HepG2 (cell line): ENCODE measurements at regions not wholly inside any gene's neighbourhood (a gene's known extent, or its start where the extent isn't known, plus 50 kb on each side); places are given as distances from the start of the nearest gene placed in this dataset.

Experiments
- ATAC-seq: fragments of 200-7000 bp; cut with Tn5 transposase; 3 replicates; pipeline ENCODE4 v1.9.1; 2020; ENCODE audit warnings: mild to moderate bottlenecking, moderate library complexity
- BruUV-seq: library from RNA; stranded (reverse); fragments of 400-500 nt; replicated peaks from 2 replicates; lab custom pipeline; 2021; lab: Mats Ljungman, UMichigan
- CTCF ChIA-PET: fragments of 300-600 bp; formaldehyde crosslinking; extraction: SDS; loops from one replicate; lab custom pipeline; 2021; ENCODE audit warnings: low total read pairs, inconsistent platforms, low intra/inter-chr PET ratio; lab: Yijun Ruan, JAX
- POLR2A ChIA-PET: fragments of 350-600 bp; sonication (Branson Sonifier 250); formaldehyde crosslinking; loops from one replicate; lab custom pipeline; 2020; ENCODE audit warnings: antibody characterized with exemption, inconsistent platforms; lab: Yijun Ruan, JAX
- DNase-seq: peaks from one replicate; pipeline ENCODE4 v3.0.0-alpha.2; 2015; ENCODE audit warnings: low spot score
- FAIRE-seq: peaks from 3 replicates; lab custom pipeline; 2011; peaks lifted over from hg19 to GRCh38; lab: Jason Lieb, UNC
- H2AFZ ChIP-seq: one replicate; pipeline ENCODE4 v1.6.1; 2011; ENCODE audit warnings: low read length, inconsistent platforms
- H3K27ac ChIP-seq: fragments of 300-600 bp; 3 replicates; pipeline ENCODE4 v1.8.0; 2011; ENCODE audit warnings: mixed run types, mild to moderate bottlenecking, mixed read lengths, low read length, inconsistent platforms; ENCODE audit not compliant: insufficient read depth; ENCODE audit errors: extremely low read length
- H3K27me3 ChIP-seq, 2 experiments: fragments of 200-600 bp in 1 of 2; 2 replicates in 1 of 2; 3 replicates in 1 of 2; pipeline versions ENCODE4 v1.6.0 to v1.8.0; 2011; ENCODE audit warnings: low read length in 2 of 2, mild to moderate bottlenecking in 2 of 2, moderate library complexity in 2 of 2, inconsistent platforms in 1 of 2; ENCODE audit not compliant: insufficient read depth in 2 of 2, control insufficient read depth in 1 of 2
- H3K36me3 ChIP-seq, 2 experiments: fragments of 200-600 bp in 1 of 2; replicated peaks in 1 of 2; 2 replicates in 1 of 2; 3 replicates in 1 of 2; pipeline versions ENCODE4 v1.5.1 to v1.8.0; 2011; ENCODE audit warnings: low read length in 2 of 2, inconsistent platforms in 1 of 2; ENCODE audit not compliant: insufficient read depth in 2 of 2, control insufficient read depth in 1 of 2
- H3K4me1 ChIP-seq: 2 replicates; pipeline ENCODE4 v1.5.1; 2012; ENCODE audit warnings: low read length, inconsistent platforms; ENCODE audit not compliant: insufficient read depth
- H3K4me2 ChIP-seq: 2 replicates; pipeline ENCODE4 v1.6.0; 2011; ENCODE audit warnings: low read depth, low read length, inconsistent platforms
- H3K4me3 ChIP-seq, 3 experiments: fragments of 200-600 bp in 1 of 3; sonication (generic), shearing (Covaris generic) in 1 of 3; replicated peaks in 1 of 3; 2 replicates each; pipeline ENCODE4 v1.5.1; 2011 to 2016; ENCODE audit warnings: low read length in 3 of 3, inconsistent platforms in 2 of 3, low read depth in 2 of 3, mild to moderate bottlenecking in 2 of 3, control low read depth in 1 of 3, mixed read lengths in 1 of 3; ENCODE audit not compliant: insufficient read depth in 1 of 3
- H3K79me2 ChIP-seq: one replicate; pipeline ENCODE4 v1.6.1; 2011; ENCODE audit warnings: low read length, inconsistent platforms; ENCODE audit not compliant: insufficient read depth
- H3K9ac ChIP-seq: 2 replicates; pipeline ENCODE4 v1.6.0; 2011; ENCODE audit warnings: mild to moderate bottlenecking, low read depth, low read length, inconsistent platforms; ENCODE audit not compliant: insufficient read depth
- H3K9me3 ChIP-seq: 2 replicates; pipeline ENCODE4 v1.5.1; 2012; ENCODE audit warnings: mild to moderate bottlenecking, low read length
- H4K20me1 ChIP-seq: 2 replicates; pipeline ENCODE4 v1.6.0; 2011; ENCODE audit warnings: inconsistent platforms, mild to moderate bottlenecking, low read length, moderate library complexity; ENCODE audit not compliant: insufficient read depth
- ADNP ChIP-seq: sonication (generic); formaldehyde crosslinking; IDR thresholded peaks from 2 replicates; pipeline ENCODE4 v1.4.0; 2020; ENCODE audit warnings: missing genetic modification reagents
- ATAD3A ChIP-seq: sonication (generic); formaldehyde crosslinking; IDR thresholded peaks from 2 replicates; pipeline ENCODE4 v1.4.0; 2020; ENCODE audit warnings: missing genetic modification reagents
- ELK4 ChIP-seq: sonication (generic); formaldehyde crosslinking; IDR thresholded peaks from 2 replicates; pipeline ENCODE4 v1.9.0; 2021; ENCODE audit warnings: missing genetic modification reagents, borderline replicate concordance
- HNRNPH1 ChIP-seq: fragments of 200-400 bp; formaldehyde crosslinking; optimal IDR thresholded peaks from 2 replicates; pipeline ENCODE3; 2017; ENCODE audit warnings: mild to moderate bottlenecking, low read depth, low read length
- ISL2 ChIP-seq: sonication (generic); formaldehyde crosslinking; IDR thresholded peaks from 2 replicates; pipeline ENCODE4 v1.5.0; 2020; ENCODE audit warnings: missing genetic modification reagents
- MYNN ChIP-seq: sonication (generic); formaldehyde crosslinking; IDR thresholded peaks from 2 replicates; pipeline ENCODE4 v1.4.0; 2020; ENCODE audit warnings: mild to moderate bottlenecking, low read depth, missing genetic modification reagents
- RCOR2 ChIP-seq: IDR thresholded peaks from 2 replicates; pipeline ENCODE4 v1.6.1; 2016; ENCODE audit warnings: missing biosample characterization, missing genetic modification reagents
- RFX3 ChIP-seq: IDR thresholded peaks from 2 replicates; pipeline ENCODE4 v1.6.1; 2016; ENCODE audit warnings: missing biosample characterization, missing genetic modification reagents
- SAFB2 ChIP-seq: sonication (generic); formaldehyde crosslinking; IDR thresholded peaks from 2 replicates; pipeline ENCODE4 v1.5.1; 2020; ENCODE audit warnings: missing genetic modification reagents, low read depth, mild to moderate bottlenecking, borderline replicate concordance
- SALL1 ChIP-seq: sonication (generic); formaldehyde crosslinking; IDR thresholded peaks from 2 replicates; pipeline ENCODE4 v1.8.0; 2022; ENCODE audit warnings: mild to moderate bottlenecking, missing genetic modification reagents
- SNAPC2 ChIP-seq: sonication (generic); formaldehyde crosslinking; IDR thresholded peaks from 2 replicates; pipeline ENCODE4 v1.8.1; 2022; ENCODE audit warnings: mild to moderate bottlenecking, missing genetic modification reagents
- TERF1 ChIP-seq: sonication (generic); formaldehyde crosslinking; IDR thresholded peaks from 2 replicates; pipeline ENCODE4 v1.8.0; 2022; ENCODE audit warnings: mild to moderate bottlenecking, missing genetic modification reagents, moderate library complexity
- TMF1 ChIP-seq: sonication (generic); formaldehyde crosslinking; IDR thresholded peaks from 2 replicates; pipeline ENCODE4 v1.8.1; 2022; ENCODE audit warnings: low read depth, missing genetic modification reagents
- XRCC5 ChIP-seq: fragments of 200-400 bp; formaldehyde crosslinking; optimal IDR thresholded peaks from 2 replicates; pipeline ENCODE3; 2017; ENCODE audit warnings: mild to moderate bottlenecking, low read length
- ZNF24 ChIP-seq: fragments of 450-650 bp; IDR thresholded peaks from 2 replicates; pipeline ENCODE4 v1.6.1; 2017; ENCODE audit warnings: antibody characterized with exemption, mild to moderate bottlenecking
- ZNF264 ChIP-seq: sonication (generic); formaldehyde crosslinking; IDR thresholded peaks from 2 replicates; pipeline ENCODE4 v1.4.0; 2020; ENCODE audit warnings: missing genetic modification reagents
- ZNF329 ChIP-seq: sonication (generic); formaldehyde crosslinking; IDR thresholded peaks from 2 replicates; pipeline ENCODE4 v1.9.0; 2021; ENCODE audit warnings: low read depth, mild to moderate bottlenecking, missing genetic modification reagents
- ZNF350 ChIP-seq: sonication (generic); formaldehyde crosslinking; IDR thresholded peaks from 2 replicates; pipeline ENCODE4 v1.4.0; 2020; ENCODE audit warnings: mild to moderate bottlenecking, low read depth, missing genetic modification reagents, borderline replicate concordance
- ZNF430 ChIP-seq: sonication (generic); formaldehyde crosslinking; IDR thresholded peaks from 2 replicates; pipeline ENCODE4 v1.9.0; 2021; ENCODE audit warnings: mild to moderate bottlenecking, missing genetic modification reagents
- ZNF619 ChIP-seq: sonication (generic); formaldehyde crosslinking; IDR thresholded peaks from 2 replicates; pipeline ENCODE4 v1.4.0; 2020; ENCODE audit warnings: mild to moderate bottlenecking, missing genetic modification reagents
- ZNF629 ChIP-seq: sonication (generic); formaldehyde crosslinking; conservative IDR thresholded peaks from 2 replicates; pipeline ENCODE4 v1.5.0; 2020; ENCODE audit warnings: missing genetic modification reagents
- ZNF713 ChIP-seq: sonication (generic); formaldehyde crosslinking; IDR thresholded peaks from 2 replicates; pipeline ENCODE4 v1.4.0; 2020; ENCODE audit warnings: mild to moderate bottlenecking, missing genetic modification reagents
- ZNF761 ChIP-seq: sonication (generic); formaldehyde crosslinking; conservative IDR thresholded peaks from 2 replicates; pipeline ENCODE4 v1.4.0; 2020; ENCODE audit warnings: mild to moderate bottlenecking, missing genetic modification reagents
- ZNF850 ChIP-seq: sonication (generic); formaldehyde crosslinking; conservative IDR thresholded peaks from 2 replicates; pipeline ENCODE4 v1.9.0; 2021; ENCODE audit warnings: mild to moderate bottlenecking, missing genetic modification reagents
- ZSCAN31 ChIP-seq: sonication (generic); formaldehyde crosslinking; IDR thresholded peaks from 2 replicates; pipeline ENCODE4 v1.5.0; 2020; ENCODE audit warnings: low read depth, mild to moderate bottlenecking, missing genetic modification reagents
- WGBS: methylation state at CpG from one replicate; pipeline ENCODE4 v1.1.6; 2017; ENCODE audit warnings: low lambda C conversion rate; 5-methylcytosine and 5-hydroxymethylcytosine counted together
- in situ Hi-C: cut with HindIII; loops from 2 replicates; pipeline ENCODE4 v1.10.0; 2017; ENCODE audit warnings: low pct_unique_long_range_greater_than_20kb; ENCODE audit not compliant: extremely low pct_ligation_motif_present
- intact Hi-C: fragments of 100-400 bp; cut with micrococcal nuclease; formaldehyde crosslinking; loops from one replicate; pipeline ENCODE4 v1.10.0; 2022; ENCODE audit not compliant: unreplicated experiment

DNA sequence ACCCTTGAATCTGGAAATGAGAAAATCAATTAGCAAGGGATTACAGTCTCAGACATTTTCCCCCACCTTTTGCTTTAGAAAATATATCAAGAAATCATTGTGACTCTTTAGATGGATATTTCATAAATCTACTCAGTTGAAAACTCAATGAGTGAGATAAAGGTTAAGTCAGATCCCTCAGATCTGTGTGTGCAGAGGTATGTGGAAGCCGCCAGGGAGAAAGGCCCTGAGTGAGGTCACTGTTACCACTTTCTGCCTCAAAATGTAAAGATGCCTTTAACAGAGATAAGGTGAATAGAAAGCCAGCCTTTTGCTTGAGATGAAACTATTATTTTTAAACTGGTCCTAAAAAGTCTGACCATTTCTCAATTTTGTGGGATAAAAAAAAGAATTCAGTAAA is 225.6 kb upstream of the HES1 start (continued):
- no peak for TF ChIP-seq MYNN
- TF ChIP-seq ZNF329 (CRISPR knock-in tag): no peak
- TF ChIP-seq ZNF619: no peak
- no peak for TF ChIP-seq SALL1 (CRISPR knock-in tag)
- no peak for TF ChIP-seq ZNF761
- no peak for TF ChIP-seq ZNF430
- TF ChIP-seq ZNF350: no peak
- no peak for TF ChIP-seq ZNF629

DNA sequence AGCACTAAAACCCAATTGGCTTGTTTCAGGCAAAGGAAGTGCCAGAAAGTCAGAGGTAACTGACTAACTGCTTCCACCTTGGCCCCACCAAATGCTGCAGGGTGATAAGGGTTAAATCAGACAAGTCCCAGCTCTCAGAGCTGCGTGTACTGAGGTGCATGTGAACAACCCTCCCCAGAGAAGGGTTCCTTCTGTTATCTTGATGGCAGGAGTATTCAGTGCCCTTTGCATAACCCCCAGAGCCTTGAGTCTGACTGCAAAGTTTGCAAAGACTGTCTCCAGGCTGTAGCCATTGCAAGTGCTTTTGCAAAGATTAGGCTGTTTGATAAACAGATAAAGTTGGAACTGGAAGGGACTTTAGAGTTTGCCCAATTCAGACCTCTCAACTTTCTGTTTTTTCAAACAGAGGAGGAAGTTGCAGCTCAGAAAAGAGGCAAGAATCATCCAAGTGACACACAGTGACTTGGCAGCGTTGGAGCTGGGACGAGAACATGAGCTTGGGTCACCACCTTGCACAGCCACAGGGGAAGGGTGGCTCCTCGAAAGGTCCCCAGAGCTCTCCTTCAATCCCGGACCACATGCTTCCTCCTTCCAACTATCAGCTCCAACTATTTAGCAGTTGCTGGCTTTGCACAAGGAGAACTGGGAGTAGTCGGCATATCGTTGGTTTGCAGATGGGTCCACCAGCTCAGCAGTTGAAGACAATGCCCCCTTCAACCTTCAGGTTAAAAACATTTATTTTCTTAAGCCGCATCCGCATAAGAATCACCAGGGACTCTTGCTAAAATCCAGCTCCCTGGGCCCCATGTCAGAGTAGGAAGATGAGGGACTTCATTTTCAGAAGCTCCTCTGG is 224.8 kb upstream of the HES1 start:
- Histone ChIP-seq H2AFZ (no peak overlapping the region), H3K36me3 (no peaks in the 10 kb centered on the region), H3K27me3 (peaks cover 0 to 3% of the 10 kb centered on the region in 2 experiments; a peak in 2 of 5 replicates), H3K27ac (no peak overlapping the region), H3K4me3 (no peak overlapping the region), H3K79me2 (no peaks in the 10 kb centered on the region), H3K4me2 (no peak overlapping the region), H3K9me3 (peaks cover 9% of the 10 kb centered on the region; the same call in 1 of the 2 replicates), H3K9ac (no peak overlapping the region), H3K4me1 (peaks cover 9% of the 10 kb centered on the region; the same call in 1 of the 2 replicates), H4K20me1 (no peaks in the 10 kb centered on the region)
- ATAC-seq (no peak), FAIRE-seq (no peak), DNase-seq (no peak)
- WGBS: 60% methylated on average over 8 of the region's 9 CpGs
- intact Hi-C loops: loop anchor here (10.0 kb wide), 1 partner anchor 1576 kb away; no protein-coding TSS in a partner anchor
- ChIA-PET CTCF (no interaction called here), POLR2A (no interaction called here)
- BruUV-seq: no TSS peak
- in situ Hi-C loops: no loop called here
- TF ChIP-seq RCOR2 (CRISPR knock-in tag) (no peak), RFX3 (CRISPR knock-in tag) (no peak), ISL2 (no peak), ZNF264 (CRISPR knock-in tag) (no peak), SAFB2 (CRISPR knock-in tag) (no peak), TMF1 (CRISPR knock-in tag) (no peak), XRCC5 (no peak), ZSCAN31 (CRISPR knock-in tag) (no peak), ADNP (CRISPR knock-in tag) (no peak), SNAPC2 (CRISPR knock-in tag) (no peak), ELK4 (CRISPR knock-in tag) (no peak), TERF1 (CRISPR knock-in tag) (no peak), ATAD3A (no peak), ZNF850 (CRISPR knock-in tag) (no peak), ZNF24 (no peak), HNRNPH1 (no peak), ZNF713 (CRISPR knock-in tag) (no peak)
